Type B pancreatic cell (in vitro differentiated cells): ENCODE measurements at regions not wholly inside any gene's neighbourhood (a gene's known extent, or its start where the extent isn't known, plus 50 kb on each side); places are given as distances from the start of the nearest gene placed in this dataset.

Experiments used
- DNase-seq: peaks from one replicate; pipeline ENCODE4 v3.0.0; 2021; ENCODE audit warnings: mixed read lengths; ENCODE audit not compliant: unreplicated experiment; ENCODE audit errors: extremely low spot score
- H3K27ac Mint-ChIP-seq: 2 replicates; pipeline ENCODE4 v1.8.0; 2021; ENCODE audit warnings: mild to moderate bottlenecking, mixed read lengths
- H3K27me3 Mint-ChIP-seq: 2 replicates; pipeline ENCODE4 v1.8.0; 2021; ENCODE audit warnings: mixed read lengths
- H3K36me3 Mint-ChIP-seq: 2 replicates; pipeline ENCODE4 v1.8.0; 2021; ENCODE audit warnings: mixed read lengths
- H3K4me1 Mint-ChIP-seq: one replicate; pipeline ENCODE4 v1.8.0; 2021; ENCODE audit warnings: mixed read lengths; ENCODE audit not compliant: unreplicated experiment
- H3K4me3 Mint-ChIP-seq: 2 replicates; pipeline ENCODE4 v1.8.0; 2021; ENCODE audit warnings: mild to moderate bottlenecking, mixed read lengths
- H3K9me3 Mint-ChIP-seq: 2 replicates; pipeline ENCODE4 v1.8.0; 2021; ENCODE audit warnings: mixed read lengths
- CTCF ChIP-seq: fragments of 200-600 bp; sonication (generic); conservative IDR thresholded peaks from 2 replicates; pipeline ENCODE4 v1.5.0; 2021; ENCODE audit warnings: antibody characterized with exemption, mild to moderate bottlenecking

GRCh38 chr2:120949027-120949956 lies 213.6 kb downstream of the GLI2 start:
- no peaks in the 10 kb centered on the region for H3K36me3 Mint-ChIP-seq
- no peak overlapping the region for H3K4me3 Mint-ChIP-seq
- peak; percentile 39 for TF ChIP-seq CTCF
- H3K27me3 Mint-ChIP-seq, result peaks cover 9% of the 10 kb centered on the region
- no peak for DNase-seq
- H3K4me1 Mint-ChIP-seq, result peaks cover 22% of the 10 kb centered on the region
- H3K27ac Mint-ChIP-seq, result no peak overlapping the region
- H3K9me3 Mint-ChIP-seq, result no peaks in the 10 kb centered on the region

- Mint-ChIP-seq H3K36me3 (no peaks in the 10 kb centered on the region), H3K4me1 (peaks cover 22% of the 10 kb centered on the region), H3K27me3 (peaks cover 11% of the 10 kb centered on the region), H3K4me3 (no peak overlapping the region), H3K9me3 (no peaks in the 10 kb centered on the region), H3K27ac (no peak overlapping the region)
- no peak for DNase-seq
- TF ChIP-seq CTCF, result no peak
Observed at GRCh38 chr2:120949957-120950590, 214.4 kb downstream of the GLI2 start.

DNA sequence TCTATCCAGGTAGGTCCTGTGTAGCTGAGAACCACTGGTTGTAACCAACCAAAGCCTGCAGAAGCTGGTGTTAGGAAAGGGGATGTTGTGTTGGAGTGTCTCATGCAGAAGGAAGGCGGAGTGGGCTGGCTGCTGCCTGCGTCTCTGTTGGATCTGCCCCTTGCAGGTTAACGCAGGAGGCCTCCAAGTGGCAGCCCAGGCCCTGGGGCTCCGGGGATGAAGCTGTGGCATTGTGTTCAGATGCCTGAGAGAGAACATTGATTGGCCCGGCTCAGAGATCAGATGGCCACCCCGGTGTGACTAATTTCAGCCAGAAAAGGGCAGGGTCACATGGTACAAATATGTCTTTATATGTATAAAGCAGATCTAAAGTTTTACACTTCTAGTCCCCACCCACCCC lies 216.0 kb downstream of the GLI2 start:
- peaks cover 6% of the 10 kb centered on the region for H3K27me3 Mint-ChIP-seq
- DNase-seq, result no peak
- peaks cover 11% of the 10 kb centered on the region for H3K4me1 Mint-ChIP-seq
- H3K27ac Mint-ChIP-seq, result no peak overlapping the region
- no peaks in the 10 kb centered on the region for H3K36me3 Mint-ChIP-seq
- no peak for TF ChIP-seq CTCF
- H3K9me3 Mint-ChIP-seq, result no peaks in the 10 kb centered on the region
- no peak overlapping the region for H3K4me3 Mint-ChIP-seq

DNA sequence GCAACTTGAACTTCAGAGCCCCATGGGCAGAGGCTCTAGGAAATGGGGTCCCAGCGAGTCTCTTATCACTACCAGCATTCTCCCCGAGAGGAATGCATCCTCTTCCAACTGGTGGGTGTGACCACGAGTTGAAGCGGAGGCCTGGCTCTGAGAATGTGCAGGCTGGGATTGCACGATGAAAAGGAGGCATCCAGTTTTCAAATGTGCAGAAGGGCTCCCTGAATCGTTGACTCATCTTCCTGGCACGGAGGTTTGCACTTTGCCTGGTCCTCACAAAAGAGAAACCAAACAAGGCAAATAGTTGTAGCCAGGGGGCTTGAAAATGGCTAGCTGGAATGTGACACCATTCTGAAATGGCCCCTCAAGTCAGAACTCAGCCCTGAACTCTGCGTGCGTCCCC lies 216.7 kb downstream of the GLI2 start:
- Mint-ChIP-seq H3K36me3 (peaks cover 4% of the 10 kb centered on the region), H3K9me3 (no peaks in the 10 kb centered on the region), H3K27ac (no peak overlapping the region), H3K27me3 (peaks cover 8% of the 10 kb centered on the region), H3K4me3 (no peak overlapping the region), H3K4me1 (peaks cover 11% of the 10 kb centered on the region)
- DNase-seq, result no peak
- TF ChIP-seq CTCF, result no peak

GRCh38 chr2:120953066-120953756 lies 217.5 kb downstream of the GLI2 start:
- H3K27me3 Mint-ChIP-seq, result peaks cover 10% of the 10 kb centered on the region
- no peak for DNase-seq
- peaks cover 11% of the 10 kb centered on the region for H3K4me1 Mint-ChIP-seq
- no peaks in the 10 kb centered on the region for H3K9me3 Mint-ChIP-seq
- H3K4me3 Mint-ChIP-seq, result no peak overlapping the region
- no peak for TF ChIP-seq CTCF
- H3K27ac Mint-ChIP-seq, result no peak overlapping the region
- H3K36me3 Mint-ChIP-seq, result peaks cover 5% of the 10 kb centered on the region
